ENCODE measurements at regions not wholly inside any gene's neighbourhood (a gene's known extent, or its start where the extent isn't known, plus 50 kb on each side); places are given as distances from the start of the nearest gene placed in this dataset.

DNA sequence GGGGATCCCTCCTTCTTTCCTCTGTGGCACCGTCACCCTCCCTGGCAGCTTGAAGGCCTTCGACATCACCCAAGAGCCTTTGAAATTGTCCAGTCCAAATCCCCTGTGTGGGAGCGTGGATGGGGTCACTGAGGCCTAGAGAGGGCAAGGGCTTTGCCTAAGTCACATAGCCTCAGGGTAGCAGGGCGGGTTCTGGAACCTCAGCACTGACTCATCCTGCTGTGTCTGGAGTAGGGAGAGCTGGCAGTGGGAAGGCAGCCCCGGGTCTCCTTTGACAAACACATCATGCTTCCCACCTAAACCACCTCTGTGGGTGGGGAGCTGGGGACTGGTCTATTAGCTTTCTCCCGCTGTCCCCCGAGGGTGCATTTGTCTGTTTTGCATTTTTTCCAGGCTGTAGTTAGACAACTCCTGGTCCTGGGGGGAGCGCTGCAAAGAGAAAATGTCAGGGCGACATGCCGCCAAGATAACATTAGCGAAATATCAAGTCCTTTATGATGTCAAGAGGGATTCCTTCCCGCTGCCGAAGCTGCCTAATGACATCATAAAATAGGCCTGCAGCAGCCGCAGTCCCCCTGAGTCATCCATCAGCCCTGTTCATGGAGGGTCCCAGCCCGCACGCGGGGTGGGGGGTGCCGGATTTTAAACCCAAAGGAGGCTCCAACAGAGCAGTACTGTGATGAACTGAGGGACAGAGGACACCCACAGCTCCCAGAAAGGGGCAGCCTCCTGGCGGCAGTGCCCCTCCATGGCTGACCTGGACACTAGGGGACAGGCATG is 77.0 kb upstream of the POU3F1 start:
- TF ChIP-seq, protein P1, sequence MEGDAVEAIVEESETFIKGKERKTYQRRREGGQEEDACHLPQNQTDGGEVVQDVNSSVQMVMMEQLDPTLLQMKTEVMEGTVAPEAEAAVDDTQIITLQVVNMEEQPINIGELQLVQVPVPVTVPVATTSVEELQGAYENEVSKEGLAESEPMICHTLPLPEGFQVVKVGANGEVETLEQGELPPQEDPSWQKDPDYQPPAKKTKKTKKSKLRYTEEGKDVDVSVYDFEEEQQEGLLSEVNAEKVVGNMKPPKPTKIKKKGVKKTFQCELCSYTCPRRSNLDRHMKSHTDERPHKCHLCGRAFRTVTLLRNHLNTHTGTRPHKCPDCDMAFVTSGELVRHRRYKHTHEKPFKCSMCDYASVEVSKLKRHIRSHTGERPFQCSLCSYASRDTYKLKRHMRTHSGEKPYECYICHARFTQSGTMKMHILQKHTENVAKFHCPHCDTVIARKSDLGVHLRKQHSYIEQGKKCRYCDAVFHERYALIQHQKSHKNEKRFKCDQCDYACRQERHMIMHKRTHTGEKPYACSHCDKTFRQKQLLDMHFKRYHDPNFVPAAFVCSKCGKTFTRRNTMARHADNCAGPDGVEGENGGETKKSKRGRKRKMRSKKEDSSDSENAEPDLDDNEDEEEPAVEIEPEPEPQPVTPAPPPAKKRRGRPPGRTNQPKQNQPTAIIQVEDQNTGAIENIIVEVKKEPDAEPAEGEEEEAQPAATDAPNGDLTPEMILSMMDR (conservative IDR thresholded peaks at IDR 0.05; ENCODE audit: low read length) = no peak
- TF ChIP-seq EZH2phosphoT487 (IDR thresholded peaks at IDR 0.05; ENCODE audit: borderline replicate concordance, low read depth, low read length) = no peak
